SK-N-SH (cell line): ENCODE measurements at regions not wholly inside any gene's neighbourhood (a gene's known extent, or its start where the extent isn't known, plus 50 kb on each side); places are given as distances from the start of the nearest gene placed in this dataset.

Experiments
- CTCF ChIA-PET: fragments of 300-600, 350-600 bp; formaldehyde crosslinking; extraction: SDS; loops from one replicate; lab custom pipeline; 2021; lab: Yijun Ruan, JAX
- POLR2A ChIA-PET: fragments of 350-600 bp; sonication (Branson Sonifier 250); formaldehyde crosslinking; extraction: SDS; loops from one replicate; lab custom pipeline; 2020; ENCODE audit warnings: antibody characterized with exemption, inconsistent platforms; lab: Yijun Ruan, JAX
- DNase-seq: peaks from one replicate; pipeline ENCODE4 v3.0.0; 2012
- H2AFZ ChIP-seq: fragments of 200-600 bp; sonication (generic); 2 replicates; pipeline ENCODE4 v1.8.1; 2016; ENCODE audit warnings: antibody characterized with exemption, mild to moderate bottlenecking, low read depth
- H3F3A ChIP-seq: fragments of 200-600 bp; sonication (generic); replicated peaks from 2 replicates; pipeline ENCODE3; 2016; ENCODE audit warnings: antibody characterized with exemption, mild to moderate bottlenecking; ENCODE audit not compliant: insufficient read depth
- H3K27ac ChIP-seq, 2 experiments: fragments of 200-500 bp in 1 of 2; fragments of 200-600 bp in 1 of 2; sonication (Bioruptor generic) in 1 of 2; sonication (generic), shearing (Covaris generic) in 1 of 2; 2 replicates each; pipeline versions ENCODE4 v1.5.1 to v1.6.1; 2014 to 2016; ENCODE audit warnings: low read depth in 2 of 2, inconsistent platforms in 1 of 2, low read length in 1 of 2, mild to moderate bottlenecking in 1 of 2, mixed read lengths in 1 of 2
- H3K27me3 ChIP-seq: fragments of 200-600 bp; sonication (generic), shearing (Covaris generic); 2 replicates; pipeline ENCODE4 v1.6.1; 2016; ENCODE audit warnings: mixed run types; ENCODE audit not compliant: insufficient read depth
- H3K36me3 ChIP-seq, 2 experiments: fragments of 200-500 bp in 1 of 2; fragments of 200-600 bp in 1 of 2; sonication (Bioruptor generic) in 1 of 2; sonication (generic) in 1 of 2; replicated peaks in 1 of 2; 2 replicates each; pipeline versions ENCODE3 to v1.5.1; 2014 to 2016; ENCODE audit warnings: low read length in 1 of 2, mild to moderate bottlenecking in 1 of 2; ENCODE audit not compliant: insufficient read depth in 2 of 2, control insufficient read depth in 1 of 2
- H3K4me1 ChIP-seq, 2 experiments: fragments of 200-500 bp in 1 of 2; fragments of 200-600 bp in 1 of 2; sonication (Bioruptor generic) in 1 of 2; sonication (generic), shearing (Covaris generic) in 1 of 2; 2 replicates each; pipeline versions ENCODE4 v1.5.1 to v1.6.1; 2014 to 2016; ENCODE audit warnings: low read depth in 1 of 2, low read length in 1 of 2, mixed run types in 1 of 2; ENCODE audit not compliant: insufficient read depth in 2 of 2, control insufficient read depth in 1 of 2
- H3K4me2 ChIP-seq: fragments of 200-600 bp; sonication (generic), shearing (Covaris generic); 2 replicates; pipeline ENCODE4 v1.6.1; 2017; ENCODE audit warnings: mixed run types
- H3K4me3 ChIP-seq, 2 experiments: fragments of 200-500 bp in 1 of 2; fragments of 200-600 bp in 1 of 2; sonication (Bioruptor generic) in 1 of 2; sonication (generic), shearing (Covaris generic) in 1 of 2; 2 replicates each; pipeline versions ENCODE4 v1.5.1 to v1.8.1; 2014 to 2016; ENCODE audit warnings: low read depth in 2 of 2, inconsistent platforms in 1 of 2, low read length in 1 of 2, mild to moderate bottlenecking in 1 of 2, mixed read lengths in 1 of 2, moderate library complexity in 1 of 2
- H3K79me2 ChIP-seq: fragments of 200-600 bp; sonication (generic); 2 replicates; pipeline ENCODE4 v1.8.1; 2017; ENCODE audit warnings: mild to moderate bottlenecking; ENCODE audit not compliant: insufficient read depth
- H3K9ac ChIP-seq: fragments of 200-600 bp; sonication (generic); 2 replicates; pipeline ENCODE4 v1.6.1; 2017; ENCODE audit warnings: mixed run types
- H3K9me2 ChIP-seq: fragments of 200-600 bp; sonication (generic); 2 replicates; pipeline ENCODE4 v1.6.1; 2017; ENCODE audit warnings: mixed run types
- H3K9me3 ChIP-seq: fragments of 200-600 bp; sonication (generic); 2 replicates; pipeline ENCODE4 v1.6.1; 2017; ENCODE audit warnings: mixed run types, mild to moderate bottlenecking, moderate library complexity
- H4K20me1 ChIP-seq: fragments of 200-600 bp; sonication (generic); 2 replicates; pipeline ENCODE4 v1.6.1; 2017; ENCODE audit warnings: mild to moderate bottlenecking, mixed run types; ENCODE audit not compliant: insufficient read depth
- ELF1 ChIP-seq: IDR thresholded peaks from 2 replicates; pipeline ENCODE4 v1.4.0; 2012
- EP300 ChIP-seq, 2 experiments: IDR thresholded peaks; 2 replicates each; pipeline versions ENCODE4 v1.4.0 to v1.6.1; 2012; ENCODE audit warnings: borderline replicate concordance in 1 of 2, low read depth in 1 of 2, low read length in 1 of 2
- EZH2phosphoT487 ChIP-seq: fragments of 200-600 bp; sonication (generic); IDR thresholded peaks from 2 replicates; pipeline ENCODE4 v1.6.1; 2017; ENCODE audit warnings: low read depth, mixed run types, mild to moderate bottlenecking, antibody characterized with exemption, moderate library complexity, borderline replicate concordance
- FOXM1 ChIP-seq: IDR thresholded peaks from 2 replicates; pipeline ENCODE4 v1.4.0; 2012; ENCODE audit warnings: low read depth, mild to moderate bottlenecking
- GABPA ChIP-seq: IDR thresholded peaks from 2 replicates; pipeline ENCODE4 v1.4.0; 2012; ENCODE audit warnings: low read depth, mild to moderate bottlenecking
- GATA2 ChIP-seq: sonication (generic); formaldehyde crosslinking; IDR thresholded peaks from 2 replicates; pipeline ENCODE4 v1.5.0; 2020; ENCODE audit warnings: mild to moderate bottlenecking, missing genetic modification reagents
- JUND ChIP-seq: IDR thresholded peaks from 2 replicates; pipeline ENCODE4 v1.4.0; 2012
- MEF2A ChIP-seq: IDR thresholded peaks from 2 replicates; pipeline ENCODE4 v1.4.0; 2012; ENCODE audit warnings: low read depth, borderline replicate concordance
- MXI1 ChIP-seq: IDR thresholded peaks from 2 replicates; pipeline ENCODE4 v1.6.1; 2012; ENCODE audit warnings: mild to moderate bottlenecking, low read depth, low read length, improper control_type of control experiment
- NFIC ChIP-seq: IDR thresholded peaks from 2 replicates; pipeline ENCODE4 v1.4.0; 2012; ENCODE audit warnings: borderline replicate concordance
- NRF1 ChIP-seq: IDR thresholded peaks from 2 replicates; pipeline ENCODE4 v1.6.1; 2012; ENCODE audit warnings: low read depth, mild to moderate bottlenecking, low read length
- POLR2AphosphoS5 ChIP-seq: IDR thresholded peaks from 2 replicates; pipeline ENCODE4 v1.6.1; 2012; ENCODE audit warnings: low read depth, low read length
- RAD21 ChIP-seq: IDR thresholded peaks from 2 replicates; pipeline ENCODE4 v1.6.1; 2012; ENCODE audit warnings: mild to moderate bottlenecking, low read length
- RCOR1 ChIP-seq: fragments of 150-350 bp; IDR thresholded peaks from 2 replicates; pipeline ENCODE4 v1.6.1; 2017; ENCODE audit warnings: antibody characterized with exemption, low read length
- RFX5 ChIP-seq: IDR thresholded peaks from 2 replicates; pipeline ENCODE4 v1.6.1; 2012; ENCODE audit warnings: mild to moderate bottlenecking, improper control_type of control experiment, low read length
- RXRA ChIP-seq: IDR thresholded peaks from 2 replicates; pipeline ENCODE4 v1.4.0; 2012; ENCODE audit warnings: low read depth, mild to moderate bottlenecking, borderline replicate concordance
- SMC3 ChIP-seq: IDR thresholded peaks from 2 replicates; pipeline ENCODE4 v1.6.1; 2012; ENCODE audit warnings: low read depth, low read length, improper control_type of control experiment
- YY1 ChIP-seq: IDR thresholded peaks from 2 replicates; pipeline ENCODE4 v1.4.0; 2012; ENCODE audit warnings: low read depth, mild to moderate bottlenecking
- WGBS: methylation state at CpG from one replicate; pipeline ENCODE4 v1.1.6; 2017; ENCODE audit warnings: low lambda C conversion rate; 5-methylcytosine and 5-hydroxymethylcytosine counted together
- TF ChIP-seq, protein P1 (sequence below): IDR thresholded peaks from 2 replicates; pipeline ENCODE4; 2012
- TF ChIP-seq, protein P2 (sequence below): IDR thresholded peaks from 2 replicates; pipeline ENCODE4 v1.6.1; 2012; ENCODE audit warnings: mild to moderate bottlenecking, low read depth, low read length, moderate library complexity
- TF ChIP-seq, protein P3 (sequence below): fragments of 150-350 bp; IDR thresholded peaks from 2 replicates; pipeline ENCODE4 v1.6.1; 2016; ENCODE audit warnings: mild to moderate bottlenecking, low read depth, low read length
- TF ChIP-seq, protein P4 (sequence below): IDR thresholded peaks from 2 replicates; pipeline ENCODE4 v1.4.0; 2012; ENCODE audit warnings: low read depth, borderline replicate concordance
- TF ChIP-seq, protein P5 (sequence below): IDR thresholded peaks from 2 replicates; pipeline ENCODE4 v1.4.0; 2012; ENCODE audit warnings: low read depth

DNA sequence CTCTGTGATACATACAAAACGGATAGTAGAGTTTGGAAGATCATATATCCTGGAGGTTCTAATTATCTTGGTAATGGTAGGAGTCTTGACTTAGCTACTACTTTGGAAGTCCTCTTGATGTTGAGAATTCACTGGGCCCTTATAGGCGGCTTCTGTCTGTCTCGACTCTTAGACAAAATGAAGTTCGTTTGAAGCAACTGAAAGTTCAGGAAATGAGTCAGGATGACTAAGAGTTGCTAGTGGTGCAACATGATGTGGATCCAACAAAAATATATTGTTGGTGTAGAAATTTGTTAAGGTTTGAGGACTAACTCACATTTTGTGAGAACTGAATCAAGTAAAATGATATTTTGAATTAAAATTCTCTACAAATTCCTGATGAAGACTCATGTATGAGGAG lies 272.7 kb downstream of the AEBP2 start (continued):
- TF ChIP-seq ELF1 (no peak), MEF2A (peak; percentile 8; the same call in 1 of the 2 replicates), SMC3 (no peak), RAD21 (no peak), POLR2AphosphoS5 (no peak), YY1 (no peak), RXRA (no peak), JUND (peak; percentile 87), GATA2 (CRISPR knock-in tag) (no peak), EP300 (IDR thresholded peaks at IDR 0.05; ENCODE audit: borderline replicate concordance in 1 of 2, low read depth in 1 of 2, low read length in 1 of 2) (peak in 1 of 2 experiments; percentile 50; a peak in 1 of 4 replicates), RFX5 (no peak), EZH2phosphoT487 (no peak)
- TF ChIP-seq, protein P1, sequence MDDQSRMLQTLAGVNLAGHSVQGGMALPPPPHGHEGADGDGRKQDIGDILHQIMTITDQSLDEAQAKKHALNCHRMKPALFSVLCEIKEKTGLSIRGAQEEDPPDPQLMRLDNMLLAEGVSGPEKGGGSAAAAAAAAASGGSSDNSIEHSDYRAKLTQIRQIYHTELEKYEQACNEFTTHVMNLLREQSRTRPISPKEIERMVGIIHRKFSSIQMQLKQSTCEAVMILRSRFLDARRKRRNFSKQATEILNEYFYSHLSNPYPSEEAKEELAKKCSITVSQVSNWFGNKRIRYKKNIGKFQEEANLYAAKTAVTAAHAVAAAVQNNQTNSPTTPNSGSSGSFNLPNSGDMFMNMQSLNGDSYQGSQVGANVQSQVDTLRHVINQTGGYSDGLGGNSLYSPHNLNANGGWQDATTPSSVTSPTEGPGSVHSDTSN: peak; percentile 43; the same call in 1 of the 2 replicates
- TF ChIP-seq, protein P2, sequence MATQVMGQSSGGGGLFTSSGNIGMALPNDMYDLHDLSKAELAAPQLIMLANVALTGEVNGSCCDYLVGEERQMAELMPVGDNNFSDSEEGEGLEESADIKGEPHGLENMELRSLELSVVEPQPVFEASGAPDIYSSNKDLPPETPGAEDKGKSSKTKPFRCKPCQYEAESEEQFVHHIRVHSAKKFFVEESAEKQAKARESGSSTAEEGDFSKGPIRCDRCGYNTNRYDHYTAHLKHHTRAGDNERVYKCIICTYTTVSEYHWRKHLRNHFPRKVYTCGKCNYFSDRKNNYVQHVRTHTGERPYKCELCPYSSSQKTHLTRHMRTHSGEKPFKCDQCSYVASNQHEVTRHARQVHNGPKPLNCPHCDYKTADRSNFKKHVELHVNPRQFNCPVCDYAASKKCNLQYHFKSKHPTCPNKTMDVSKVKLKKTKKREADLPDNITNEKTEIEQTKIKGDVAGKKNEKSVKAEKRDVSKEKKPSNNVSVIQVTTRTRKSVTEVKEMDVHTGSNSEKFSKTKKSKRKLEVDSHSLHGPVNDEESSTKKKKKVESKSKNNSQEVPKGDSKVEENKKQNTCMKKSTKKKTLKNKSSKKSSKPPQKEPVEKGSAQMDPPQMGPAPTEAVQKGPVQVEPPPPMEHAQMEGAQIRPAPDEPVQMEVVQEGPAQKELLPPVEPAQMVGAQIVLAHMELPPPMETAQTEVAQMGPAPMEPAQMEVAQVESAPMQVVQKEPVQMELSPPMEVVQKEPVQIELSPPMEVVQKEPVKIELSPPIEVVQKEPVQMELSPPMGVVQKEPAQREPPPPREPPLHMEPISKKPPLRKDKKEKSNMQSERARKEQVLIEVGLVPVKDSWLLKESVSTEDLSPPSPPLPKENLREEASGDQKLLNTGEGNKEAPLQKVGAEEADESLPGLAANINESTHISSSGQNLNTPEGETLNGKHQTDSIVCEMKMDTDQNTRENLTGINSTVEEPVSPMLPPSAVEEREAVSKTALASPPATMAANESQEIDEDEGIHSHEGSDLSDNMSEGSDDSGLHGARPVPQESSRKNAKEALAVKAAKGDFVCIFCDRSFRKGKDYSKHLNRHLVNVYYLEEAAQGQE: no peak
- TF ChIP-seq, protein P3, sequence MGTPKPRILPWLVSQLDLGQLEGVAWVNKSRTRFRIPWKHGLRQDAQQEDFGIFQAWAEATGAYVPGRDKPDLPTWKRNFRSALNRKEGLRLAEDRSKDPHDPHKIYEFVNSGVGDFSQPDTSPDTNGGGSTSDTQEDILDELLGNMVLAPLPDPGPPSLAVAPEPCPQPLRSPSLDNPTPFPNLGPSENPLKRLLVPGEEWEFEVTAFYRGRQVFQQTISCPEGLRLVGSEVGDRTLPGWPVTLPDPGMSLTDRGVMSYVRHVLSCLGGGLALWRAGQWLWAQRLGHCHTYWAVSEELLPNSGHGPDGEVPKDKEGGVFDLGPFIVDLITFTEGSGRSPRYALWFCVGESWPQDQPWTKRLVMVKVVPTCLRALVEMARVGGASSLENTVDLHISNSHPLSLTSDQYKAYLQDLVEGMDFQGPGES: no peak
- TF ChIP-seq, protein P4, sequence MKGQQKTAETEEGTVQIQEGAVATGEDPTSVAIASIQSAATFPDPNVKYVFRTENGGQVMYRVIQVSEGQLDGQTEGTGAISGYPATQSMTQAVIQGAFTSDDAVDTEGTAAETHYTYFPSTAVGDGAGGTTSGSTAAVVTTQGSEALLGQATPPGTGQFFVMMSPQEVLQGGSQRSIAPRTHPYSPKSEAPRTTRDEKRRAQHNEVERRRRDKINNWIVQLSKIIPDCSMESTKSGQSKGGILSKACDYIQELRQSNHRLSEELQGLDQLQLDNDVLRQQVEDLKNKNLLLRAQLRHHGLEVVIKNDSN: no peak

DNA sequence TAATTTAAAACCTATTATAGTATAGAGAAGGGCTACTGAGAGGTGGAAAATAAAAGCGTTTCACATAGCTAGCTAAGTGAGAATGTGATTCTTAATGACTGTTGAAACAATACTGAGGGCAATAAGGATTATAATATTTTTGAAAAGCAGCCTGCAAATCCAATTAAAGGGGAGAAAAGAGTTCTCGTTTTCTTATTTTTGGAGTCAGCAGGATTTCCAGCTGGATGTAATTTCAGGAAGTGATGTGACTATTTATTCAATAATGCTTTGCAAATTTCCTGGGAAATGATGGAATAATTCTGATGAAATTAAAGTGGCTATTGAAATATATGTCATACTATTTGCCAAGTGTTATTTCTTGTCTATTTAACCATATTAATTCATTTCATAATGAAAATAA lies 279.1 kb downstream of the AEBP2 start:
- Histone ChIP-seq H3F3A (no peaks in the 10 kb centered on the region), H3K79me2 (no peaks in the 10 kb centered on the region), H3K4me1 (no peaks in the 10 kb centered on the region), H3K9me3 (no peaks in the 10 kb centered on the region), H3K9ac (no peak overlapping the region), H3K4me2 (no peak overlapping the region), H4K20me1 (no peaks in the 10 kb centered on the region), H3K4me3 (no peak overlapping the region), H3K9me2 (no peaks in the 10 kb centered on the region), H3K27ac (no peak overlapping the region), H2AFZ (no peak overlapping the region), H3K36me3 (no peaks in the 10 kb centered on the region), H3K27me3 (no peaks in the 10 kb centered on the region)
- ChIA-PET POLR2A (no interaction called here), CTCF (interaction anchor here (0.9 kb wide), 2 partner anchors 20 to 22 kb away, joined by 4 read pairs; no protein-coding TSS in a partner anchor)
- WGBS: 55% methylated on average over 2 of the region's 2 CpGs
- DNase-seq: no peak
- TF ChIP-seq MXI1 (no peak), SMC3 (no peak), FOXM1 (no peak), NRF1 (no peak), GABPA (no peak), NFIC (no peak), RCOR1 (no peak)
- TF ChIP-seq, protein P4: no peak
- TF ChIP-seq, protein P5, sequence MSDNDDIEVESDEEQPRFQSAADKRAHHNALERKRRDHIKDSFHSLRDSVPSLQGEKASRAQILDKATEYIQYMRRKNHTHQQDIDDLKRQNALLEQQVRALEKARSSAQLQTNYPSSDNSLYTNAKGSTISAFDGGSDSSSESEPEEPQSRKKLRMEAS: no peak
